ENCODE measurements at regions not wholly inside any gene's neighbourhood (a gene's known extent, or its start where the extent isn't known, plus 50 kb on each side); places are given as distances from the start of the nearest gene placed in this dataset.

GRCh38 chr2:15828576-15828975 is 111.8 kb upstream of the MYCN start:
- no peak for DNase-seq

GRCh38 chr2:15829091-15829801 is 111.1 kb upstream of the MYCN start:
- no peak for DNase-seq

DNA sequence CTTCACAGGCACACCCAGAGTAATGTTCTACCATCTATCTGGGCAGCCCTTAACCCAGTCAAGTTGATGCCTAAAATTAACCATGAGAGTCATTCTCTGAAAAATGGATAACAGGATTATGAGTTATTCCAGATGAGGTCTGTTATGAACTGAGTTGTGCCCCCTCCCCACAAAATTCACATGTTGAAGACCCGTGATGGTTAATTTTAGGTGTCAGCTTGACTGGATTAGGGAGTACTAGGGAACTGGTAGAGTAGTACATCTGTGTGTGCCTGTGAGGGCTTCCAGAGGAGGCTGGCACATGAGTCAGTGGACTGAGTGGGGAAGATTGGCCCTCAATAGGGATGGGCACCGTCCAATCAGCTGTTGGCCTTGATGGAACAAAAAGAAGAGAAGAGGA is 110.4 kb upstream of the MYCN start:
- DNase-seq, result no peak

DNA sequence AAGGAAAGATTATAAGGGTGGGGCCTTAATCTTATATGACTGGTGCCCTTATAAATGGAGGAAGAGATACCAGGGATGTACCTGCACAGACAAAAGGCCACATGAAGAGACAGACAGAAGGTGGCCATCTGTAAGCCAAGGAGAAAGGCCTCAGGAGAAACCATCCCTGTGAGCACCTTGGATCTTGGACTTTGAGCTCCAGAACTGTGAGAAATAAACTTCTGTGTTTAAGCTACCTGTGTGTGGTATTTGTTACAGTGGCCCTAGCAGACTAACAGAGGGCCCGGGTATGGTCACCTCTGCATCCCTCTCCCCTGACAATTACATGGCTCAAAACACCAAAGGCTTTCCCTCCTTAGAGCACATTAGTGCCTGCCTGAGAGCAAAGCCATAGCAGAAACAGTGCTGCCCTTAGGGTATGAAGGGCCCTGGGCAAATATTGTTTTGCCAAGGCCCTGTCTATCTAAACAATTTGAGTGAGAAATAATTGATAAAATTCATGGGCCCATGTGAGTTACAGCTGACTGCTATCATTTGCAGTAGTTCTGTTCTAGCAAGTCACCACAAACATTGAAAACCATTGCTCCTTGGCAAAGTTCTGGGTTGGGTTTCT is 109.3 kb upstream of the MYCN start:
- no peak for DNase-seq

DNA sequence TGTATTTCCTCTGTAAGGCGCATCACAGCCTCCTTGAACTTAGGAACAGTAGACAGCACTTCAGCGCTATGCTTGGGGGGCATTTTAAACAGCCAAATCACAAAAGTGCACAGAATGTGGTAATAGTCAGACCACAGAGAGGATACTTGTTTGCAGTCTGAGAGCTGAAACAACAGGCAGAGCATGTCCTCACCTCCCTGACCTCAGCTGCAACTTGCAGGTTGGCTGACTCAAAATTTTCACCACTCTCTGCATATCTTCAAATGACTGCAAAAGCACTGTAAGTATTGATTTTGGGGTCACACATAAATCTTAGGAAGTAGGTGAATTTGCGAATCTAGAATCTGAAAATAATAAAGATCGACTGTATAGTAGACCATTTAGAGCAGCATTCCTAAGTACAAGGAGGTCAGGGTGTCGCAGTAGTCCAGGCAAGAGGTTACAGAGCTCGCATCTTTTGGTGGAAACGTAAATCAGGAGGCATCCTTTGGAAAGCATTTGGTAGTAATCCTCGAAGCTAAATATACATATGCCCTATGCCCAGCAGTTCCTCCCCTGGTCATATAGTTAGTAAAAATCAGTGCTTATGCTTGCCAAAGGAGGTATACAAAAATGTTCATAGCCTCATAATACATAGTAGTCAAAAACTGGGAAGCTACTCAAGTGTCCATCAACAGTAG is 108.2 kb upstream of the MYCN start:
- DNase-seq, result no peak

DNA sequence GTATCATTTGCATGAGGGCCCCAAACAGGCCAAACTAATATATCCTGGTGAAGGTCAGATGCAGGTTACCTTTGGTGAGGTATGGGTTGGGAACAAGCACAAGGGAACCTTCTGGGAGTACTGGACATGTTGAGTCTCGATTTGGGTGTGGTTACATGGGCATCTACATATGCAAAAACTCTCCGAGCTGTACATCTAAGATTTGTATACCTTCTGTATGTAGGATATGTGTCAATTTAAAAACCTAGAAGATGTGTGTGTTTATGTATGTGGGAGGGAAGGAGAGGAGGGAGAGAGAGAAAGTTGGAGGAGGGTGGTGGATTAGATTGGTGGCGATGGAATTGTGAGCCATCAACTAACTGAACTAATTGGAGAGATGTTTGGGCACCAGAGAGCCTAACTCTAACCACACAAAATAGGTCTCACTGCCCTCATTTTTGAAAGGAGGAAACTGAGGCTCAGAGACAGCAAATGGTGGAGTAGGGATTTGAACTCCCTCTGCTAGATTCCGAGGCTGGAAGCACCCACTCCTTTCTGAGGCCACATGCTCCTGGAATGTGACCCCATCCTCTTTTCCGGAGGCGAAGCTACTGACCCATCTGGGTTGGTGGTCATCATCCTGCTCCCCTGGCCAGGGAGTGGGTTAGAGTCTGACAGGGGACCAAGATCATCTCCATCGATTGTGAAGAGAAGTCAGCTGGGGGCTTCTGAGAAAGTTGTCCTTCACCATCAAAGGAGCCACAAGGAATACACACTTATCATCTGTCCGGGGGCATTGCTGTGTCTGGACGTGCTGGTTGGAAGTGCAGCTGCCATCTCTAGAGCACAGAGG is 107.3 kb upstream of the MYCN start:
- no peak for DNase-seq

DNA sequence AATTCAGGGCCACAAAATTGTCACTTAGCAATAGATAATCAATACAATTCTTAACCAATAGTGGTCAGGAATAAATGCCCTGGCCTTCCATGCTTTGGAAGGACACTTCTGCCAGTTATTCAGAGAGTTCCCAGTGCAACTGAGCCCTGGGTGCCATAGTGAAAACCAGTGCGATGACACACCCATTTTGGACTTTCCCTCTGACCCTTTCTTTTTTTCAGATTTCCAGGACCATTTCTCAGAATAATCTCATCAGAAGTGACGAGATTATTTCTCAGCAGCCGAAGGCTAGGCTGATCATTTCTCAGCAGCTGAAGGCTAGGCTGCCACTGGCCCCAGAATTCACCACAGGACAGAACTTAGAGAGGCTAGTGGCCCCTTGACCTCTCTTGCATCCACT is 106.6 kb upstream of the MYCN start:
- no peak for DNase-seq

- no peak for DNase-seq
Observed at GRCh38 chr2:15834381-15835031, 105.8 kb upstream of the MYCN start.

DNA sequence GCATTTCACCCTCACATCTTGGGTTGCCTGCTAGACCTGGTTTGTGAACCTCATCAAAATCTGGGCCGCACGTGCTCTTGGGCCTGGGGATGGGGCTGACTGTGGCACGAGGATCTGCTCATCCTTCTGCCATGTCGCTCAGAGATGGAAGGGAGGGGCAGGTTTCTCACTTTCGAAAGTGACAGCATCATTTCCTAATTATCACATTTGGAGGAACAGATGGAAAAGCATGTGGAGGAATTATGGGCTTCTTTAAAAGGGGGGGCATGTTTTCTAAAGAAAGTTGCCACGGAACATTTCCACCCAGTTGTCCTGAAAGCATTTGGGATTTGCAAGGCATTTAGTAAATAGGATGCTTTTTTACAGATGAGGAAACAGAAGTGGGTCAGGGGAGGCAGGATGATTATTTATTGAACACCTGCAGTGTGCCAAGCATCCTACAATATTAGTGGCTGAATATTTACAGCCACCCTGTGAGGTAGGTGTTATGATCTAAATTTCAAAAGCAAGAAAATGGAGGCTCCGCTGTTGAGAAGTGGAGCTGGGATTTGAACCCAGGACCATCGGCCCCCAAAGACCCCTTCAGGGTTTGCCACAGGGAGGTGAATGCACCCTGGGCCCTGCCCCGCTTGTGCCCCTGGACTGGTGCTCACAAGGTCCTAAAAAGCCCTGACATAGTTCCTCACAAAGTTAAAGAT is 104.2 kb upstream of the MYCN start:
- DNase-seq, result no peak

DNA sequence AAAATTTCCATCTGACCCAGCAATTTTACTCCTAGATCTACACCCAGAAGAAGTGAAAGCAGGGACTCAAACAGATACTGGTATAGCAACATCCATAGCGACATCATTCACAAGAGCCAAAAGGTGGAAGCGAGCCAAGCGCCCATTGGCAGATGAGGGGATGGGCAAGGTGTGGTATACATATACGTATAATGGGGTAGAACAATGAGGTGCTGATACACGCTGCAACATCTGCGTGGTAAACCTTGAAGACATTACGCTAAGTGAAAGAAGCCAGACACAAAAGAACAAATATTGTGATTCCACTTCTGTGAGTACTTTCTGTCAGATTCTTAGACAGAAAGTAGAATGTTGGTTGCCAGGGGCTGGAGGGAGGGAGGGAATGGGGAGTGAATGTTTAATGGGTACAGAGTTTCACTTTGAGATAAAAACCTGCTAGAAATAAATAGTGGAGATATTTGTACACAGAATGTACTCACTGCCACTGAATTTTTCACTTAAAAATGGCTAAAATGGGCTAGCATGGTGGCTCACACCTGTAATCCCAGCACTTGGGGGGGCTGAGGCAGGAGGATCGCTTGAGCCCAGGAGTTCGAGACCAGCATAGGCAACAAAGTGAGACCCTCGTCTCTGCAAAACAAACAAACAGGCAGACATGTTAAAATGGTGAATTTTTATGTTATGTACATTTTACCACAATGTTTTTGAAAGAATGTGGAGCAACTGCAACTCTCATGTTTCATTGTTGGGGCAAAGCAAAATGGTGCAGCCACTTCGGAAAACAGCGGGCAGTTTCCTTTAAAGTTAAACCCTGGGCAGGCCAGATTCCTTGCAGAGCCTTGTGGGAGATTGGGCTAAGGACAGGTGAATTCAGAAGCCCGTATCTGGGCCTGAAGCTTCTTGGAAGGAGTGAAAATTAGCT is 103.4 kb upstream of the MYCN start:
- no peak for DNase-seq

- DNase-seq, result no peak
Observed at GRCh38 chr2:15838481-15839090, 101.8 kb upstream of the MYCN start.

DNA sequence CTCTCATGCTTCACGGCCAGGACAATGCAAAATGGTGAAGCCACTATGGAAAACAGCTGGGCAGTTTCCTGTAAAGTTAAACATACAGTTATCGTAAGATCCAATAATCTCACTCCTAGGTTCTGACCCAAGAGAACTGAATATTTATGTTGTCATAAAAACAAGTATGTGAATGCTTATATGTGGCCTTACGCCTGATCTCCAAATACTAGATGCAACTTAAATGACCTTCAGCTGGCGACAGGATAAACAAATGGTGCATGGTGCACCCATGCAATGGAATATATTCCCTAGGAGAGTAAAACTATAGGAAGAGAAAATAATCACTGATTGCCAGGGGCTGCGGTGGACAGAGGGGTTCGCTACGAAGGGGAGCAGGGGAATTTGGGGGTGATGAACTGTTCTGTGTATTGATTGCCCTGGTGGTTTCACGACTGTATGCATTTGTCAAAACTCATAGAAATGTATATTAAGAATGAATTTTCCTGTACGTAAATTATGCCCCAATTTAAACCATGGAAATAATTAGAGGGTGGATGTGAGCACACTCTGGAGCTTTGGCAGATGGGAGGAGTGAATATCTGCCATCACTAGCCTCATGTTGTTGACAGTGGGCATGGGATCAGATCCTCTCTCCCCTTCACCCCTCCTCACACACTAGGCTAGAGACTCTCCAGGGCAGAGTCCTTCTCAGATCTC is 100.8 kb upstream of the MYCN start:
- DNase-seq, result no peak

GRCh38 chr2:15840148-15840547 is 100.2 kb upstream of the MYCN start:
- no peak for DNase-seq

DNA sequence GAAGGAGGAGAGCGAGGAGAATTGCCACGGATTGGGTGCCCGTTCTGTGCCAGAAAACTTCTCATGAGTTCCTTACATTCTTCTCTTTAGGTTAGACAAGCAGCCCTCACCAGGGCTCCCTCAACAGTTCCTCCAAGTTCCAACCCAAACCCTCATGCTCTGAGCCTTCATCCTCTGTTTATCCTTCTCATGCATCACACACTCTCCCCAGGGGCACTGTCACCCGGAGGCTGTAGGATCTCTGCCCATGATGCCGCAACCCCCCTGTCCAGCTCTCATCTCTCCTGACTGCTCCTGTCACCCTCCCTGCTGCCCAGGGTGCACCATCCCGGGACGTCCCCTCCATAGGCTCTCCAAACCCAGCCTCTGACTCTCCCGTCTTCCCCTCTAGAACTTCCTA is 99.4 kb upstream of the MYCN start:
- no peak for DNase-seq

- DNase-seq, result no peak
Observed at GRCh38 chr2:15841776-15842560, 98.4 kb upstream of the MYCN start.

- no peak for DNase-seq
Observed at GRCh38 chr2:15842758-15843666, 97.3 kb upstream of the MYCN start.

DNA sequence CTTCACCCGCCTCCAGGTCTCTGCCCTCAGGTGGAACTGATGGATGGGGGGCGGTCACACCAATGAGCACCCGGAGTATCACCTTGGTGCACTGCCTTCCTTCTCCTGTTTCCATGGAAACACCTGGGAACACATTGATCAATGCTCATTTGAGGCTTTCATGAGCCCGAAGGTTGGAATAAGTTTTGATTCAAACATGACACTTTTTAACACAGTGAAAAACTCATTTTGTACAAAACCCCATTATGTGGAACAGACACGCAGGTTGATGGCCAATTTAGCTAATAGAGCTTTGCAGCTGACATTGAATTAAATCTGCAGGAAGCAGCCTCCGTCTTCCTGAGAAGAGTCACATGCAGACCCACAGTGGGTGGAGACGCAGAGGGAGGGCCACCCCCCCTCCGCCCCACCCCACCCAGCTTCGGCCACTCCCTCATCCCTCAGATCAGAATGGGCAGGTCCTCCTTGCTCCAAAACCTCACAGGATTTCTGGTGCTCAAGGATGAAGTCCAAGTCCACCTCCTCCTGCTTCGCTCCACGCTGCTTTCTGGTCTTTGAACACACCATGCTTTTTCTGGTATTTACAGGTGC is 96.0 kb upstream of the MYCN start:
- DNase-seq, result no peak

- no peak for DNase-seq
Observed at GRCh38 chr2:15845294-15845693, 95.1 kb upstream of the MYCN start.

Measured in NCI-H2081 (cell line).